GM19035 (cell line): ENCODE measurements at regions not wholly inside any gene's neighbourhood (a gene's known extent, or its start where the extent isn't known, plus 50 kb on each side); places are given as distances from the start of the nearest gene placed in this dataset.
"Not testable (repeated sequence)": the region's sequence is repeated elsewhere in the genome, so short reads cannot be mapped to it uniquely, and the experiment has no call there.

ENCODE experiments used
- ATAC-seq: cut with Tn5 transposase; IDR thresholded peaks from one replicate; pipeline ENCODE4 v1.9.1; 2021; ENCODE audit not compliant: unreplicated experiment

- no peak for ATAC-seq
Observed at GRCh38 chr2:128670066-128670465, 351.4 kb upstream of the HS6ST1 start.

- not testable (repeated sequence) for ATAC-seq
Observed at GRCh38 chr2:128671981-128672757, 353.5 kb upstream of the HS6ST1 start.

GRCh38 chr2:128679680-128680079 lies 361.0 kb upstream of the HS6ST1 start:
- not testable (repeated sequence) for ATAC-seq

DNA sequence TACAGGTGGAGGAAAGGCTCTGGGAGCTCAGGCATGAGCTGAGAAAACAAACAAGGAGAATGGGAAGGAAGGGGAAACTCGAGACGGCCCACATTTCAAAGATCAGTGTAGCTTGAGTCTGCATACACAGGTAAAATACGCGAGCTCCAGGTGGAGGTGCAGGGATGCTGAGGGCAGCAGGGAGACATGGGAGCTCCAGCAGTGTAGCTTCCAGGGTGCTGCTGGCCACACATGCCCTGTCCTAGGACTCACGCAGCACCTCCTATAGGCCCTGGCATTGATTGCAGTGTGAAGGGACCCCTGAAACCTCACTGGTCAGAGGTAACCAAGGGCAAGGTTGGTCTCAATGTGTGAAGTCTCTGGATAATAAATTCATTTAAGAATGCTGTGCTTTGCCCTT lies 362.8 kb upstream of the HS6ST1 start:
- no peak for ATAC-seq

GRCh38 chr2:128682266-128682665 lies 363.6 kb upstream of the HS6ST1 start:
- no peak for ATAC-seq

- ATAC-seq, result no peak
Observed at GRCh38 chr2:128682729-128683284, 364.1 kb upstream of the HS6ST1 start.

GRCh38 chr2:128684523-128684922 lies 365.9 kb upstream of the HS6ST1 start:
- no peak for ATAC-seq

DNA sequence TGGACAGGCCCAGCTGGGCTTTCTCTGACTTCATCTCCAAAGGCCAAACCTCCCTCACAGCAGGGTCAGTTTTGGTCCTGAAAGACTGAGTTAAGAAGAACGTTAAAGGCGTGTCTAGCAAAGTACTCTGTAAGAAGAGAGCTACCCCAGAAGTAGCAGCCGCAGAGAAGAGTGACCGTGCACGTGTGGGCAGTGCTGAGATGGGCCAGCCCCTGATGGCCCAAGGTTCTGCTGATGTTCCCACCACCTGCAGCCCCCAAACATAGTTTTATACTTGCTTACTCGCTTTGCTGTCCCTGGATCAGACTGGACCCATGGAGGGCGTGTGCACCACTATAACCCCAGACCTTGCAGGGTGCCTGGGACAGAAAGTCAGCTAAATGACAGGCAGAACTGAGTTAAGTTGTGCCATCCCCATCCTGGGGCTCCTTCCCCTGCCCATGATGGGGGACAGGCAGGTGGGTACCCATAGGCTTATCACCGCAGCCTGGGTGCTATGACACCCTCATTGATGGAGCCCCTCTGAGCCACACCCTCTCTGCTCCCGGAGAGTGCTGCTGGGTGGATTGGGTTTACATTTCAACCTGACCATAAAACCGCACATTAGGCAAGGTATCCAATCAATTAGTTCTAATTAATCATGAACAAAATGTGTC lies 367.3 kb upstream of the HS6ST1 start:
- no peak for ATAC-seq

GRCh38 chr2:128686497-128686859 lies 367.8 kb upstream of the HS6ST1 start:
- no peak for ATAC-seq

GRCh38 chr2:128686881-128687555 lies 368.4 kb upstream of the HS6ST1 start:
- ATAC-seq, result no peak

DNA sequence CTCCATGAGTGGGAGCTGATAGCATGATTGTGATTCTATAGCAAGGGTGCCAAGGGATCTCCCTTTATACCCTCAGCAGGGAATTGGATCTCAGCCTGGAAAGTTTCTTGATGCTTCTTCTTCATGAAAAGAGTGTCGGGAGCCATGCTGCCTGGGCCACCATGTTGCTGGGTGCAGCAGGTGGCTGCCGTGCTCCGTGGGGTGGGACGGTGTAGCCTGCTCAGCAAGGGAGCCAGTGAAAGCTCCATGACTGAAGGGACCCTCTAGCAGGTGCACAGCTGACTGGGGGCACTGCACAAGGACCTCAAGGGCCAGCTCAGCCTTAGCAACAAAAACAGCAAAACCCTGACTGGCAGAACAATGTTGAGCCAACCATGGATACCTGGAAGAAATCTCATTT lies 368.9 kb upstream of the HS6ST1 start:
- no peak for ATAC-seq

GRCh38 chr2:128689971-128690370 lies 371.3 kb upstream of the HS6ST1 start:
- no peak for ATAC-seq

GRCh38 chr2:128690431-128690830 lies 371.8 kb upstream of the HS6ST1 start:
- no peak for ATAC-seq

- ATAC-seq, result no peak
Observed at GRCh38 chr2:128690869-128691268, 372.2 kb upstream of the HS6ST1 start.

DNA sequence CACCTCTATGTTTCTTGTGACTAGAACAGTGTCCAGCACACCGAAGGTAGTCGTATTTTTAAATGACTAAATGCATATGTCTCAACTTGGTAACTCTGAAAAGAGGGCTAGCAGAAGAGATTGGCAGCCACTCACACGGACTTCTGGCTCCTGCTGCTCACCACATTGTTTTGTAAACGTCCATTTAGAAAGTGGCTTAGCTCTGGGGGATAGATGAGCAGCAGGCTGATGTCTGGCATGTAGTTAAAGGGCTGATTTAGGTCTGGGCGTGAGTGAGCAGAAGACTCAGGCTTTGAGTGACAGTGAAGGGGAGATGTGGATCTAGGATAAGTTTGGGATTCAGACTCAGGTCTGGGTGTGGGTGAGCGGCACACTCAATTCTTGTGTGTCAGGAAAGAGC lies 372.9 kb upstream of the HS6ST1 start:
- no peak for ATAC-seq

- no peak for ATAC-seq
Observed at GRCh38 chr2:128692895-128693742, 374.5 kb upstream of the HS6ST1 start.

DNA sequence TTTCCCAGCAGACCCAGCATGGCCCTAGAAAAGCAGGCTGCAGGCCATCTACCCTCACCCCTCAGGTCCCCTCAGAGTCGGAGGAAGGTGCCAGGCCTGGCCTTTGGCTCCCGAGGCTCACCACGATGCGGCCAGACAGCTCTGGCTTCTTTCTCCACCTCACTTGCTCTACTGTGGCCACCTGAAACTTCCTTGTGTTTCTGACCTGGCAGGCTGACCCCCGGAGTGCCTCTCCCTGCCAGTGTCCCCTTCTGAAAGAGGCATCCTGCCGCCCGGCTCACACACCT lies 375.0 kb upstream of the HS6ST1 start:
- ATAC-seq, result no peak

DNA sequence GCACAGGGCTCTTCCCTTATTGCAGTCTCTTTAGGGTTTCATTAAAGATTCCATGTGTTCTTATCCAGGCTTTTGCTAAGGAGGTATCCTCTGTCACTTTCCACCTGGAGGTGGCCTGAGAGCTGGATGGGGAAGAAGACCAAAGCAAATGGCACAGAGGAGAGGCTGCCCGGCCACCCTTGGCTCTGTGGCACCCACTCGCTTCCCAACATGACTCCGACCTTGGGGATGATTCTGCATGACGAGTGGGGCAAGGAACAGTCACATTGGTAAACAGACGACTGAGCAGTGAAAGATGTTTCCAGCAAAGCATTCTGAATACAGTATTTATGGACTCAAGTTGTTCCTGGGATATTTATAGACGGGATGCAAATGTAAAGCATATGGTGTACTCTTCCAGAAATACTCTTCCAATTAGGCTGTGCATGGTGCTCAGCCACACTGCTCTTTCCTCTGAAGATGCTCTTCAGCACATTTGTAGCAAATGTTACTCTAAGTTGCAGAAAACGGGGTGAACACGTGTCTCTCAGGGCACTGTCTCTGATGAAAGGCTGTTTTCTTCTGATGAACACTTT lies 377.1 kb upstream of the HS6ST1 start:
- no peak for ATAC-seq

- ATAC-seq, result no peak
Observed at GRCh38 chr2:128696421-128696820, 377.8 kb upstream of the HS6ST1 start.

GRCh38 chr2:128701418-128701817 lies 382.8 kb upstream of the HS6ST1 start:
- no peak for ATAC-seq

GRCh38 chr2:128702616-128703015 lies 383.9 kb upstream of the HS6ST1 start:
- ATAC-seq, result no peak
